Ovary (tissue), 7 donors: ENCODE measurements at regions not wholly inside any gene's neighbourhood (a gene's known extent, or its start where the extent isn't known, plus 50 kb on each side); places are given as distances from the start of the nearest gene placed in this dataset.

Experiments used
- DNase-seq, 5 donors: peaks; one replicate each; pipeline ENCODE4 v3.0.0-alpha.2; 2019 to 2020
- H3K27ac ChIP-seq, 2 donors: fragments of 200-600 bp; one replicate each; pipeline versions ENCODE4 v1.5.1 to v1.8.0; 2019 to 2022
- H3K27me3 ChIP-seq: fragments of 200-600 bp; one replicate; pipeline ENCODE4 v1.8.0; 2022
- H3K36me3 ChIP-seq: fragments of 200-600 bp; sonication (generic); one replicate; pipeline ENCODE4 v1.5.1; 2019
- H3K4me1 ChIP-seq: one replicate; pipeline ENCODE4 v1.8.1; 2013; ENCODE audit warnings: mild to moderate bottlenecking, moderate library complexity; ENCODE audit not compliant: insufficient read depth
- H3K4me3 ChIP-seq: fragments of 200-600 bp; sonication (generic); one replicate; pipeline ENCODE4 v1.5.1; 2017
- H3K9me3 ChIP-seq, 2 donors: fragments of 200-600 bp in 1 of 2; sonication (generic) in 1 of 2; one replicate each; pipeline versions ENCODE4 v1.5.1 to v1.8.1; 2013 to 2019; ENCODE audit warnings: mild to moderate bottlenecking in 1 of 2, moderate library complexity in 1 of 2
- CTCF ChIP-seq, 3 donors: fragments of 450-650 bp in 2 of 3; fragments of 200-600 bp in 1 of 3; IDR thresholded peaks; one replicate each; pipeline versions ENCODE4 v1.5.1 to v1.8.0; 2016 to 2022; ENCODE audit warnings: antibody characterized with exemption in 3 of 3, mild to moderate bottlenecking in 1 of 3
- EP300 ChIP-seq: sonication (generic); formaldehyde crosslinking; IDR thresholded peaks from one replicate; pipeline ENCODE4 v1.6.1; 2017; ENCODE audit warnings: antibody characterized with exemption
- POLR2A ChIP-seq: fragments of 450-650 bp; IDR thresholded peaks from one replicate; pipeline ENCODE4 v1.6.1; 2017; ENCODE audit warnings: antibody characterized with exemption, mild to moderate bottlenecking, moderate library complexity
- WGBS, 3 donors: extraction: QIAGEN DNeasy Blood & Tissue Kit in 1 of 3; methylation state at CpG; one replicate each; pipeline versions ENCODE4 v1.1.5 to v1.1.7; 2013 to 2017; 5-methylcytosine and 5-hydroxymethylcytosine counted together
- intact Hi-C, 4 donors: fragments of 100-400 bp; cut with DNase I; formaldehyde crosslinking; loops; one replicate each; pipeline versions ENCODE4 v1.11.0 to v1.15.1; 2022 to 2023
- donor health status: DM: no; HTN: no; CAD: no; lungs with moderate emphysema.
- donor health status: DM: no; HTN: no; CAD: no.
- donor health status: Bipolar disorder and iron deficiency.
- donor health status: DM: no; HTN: no; CAD: no.
- donor health status: DM: yes; HTN: yes; CAD: no.

DNA sequence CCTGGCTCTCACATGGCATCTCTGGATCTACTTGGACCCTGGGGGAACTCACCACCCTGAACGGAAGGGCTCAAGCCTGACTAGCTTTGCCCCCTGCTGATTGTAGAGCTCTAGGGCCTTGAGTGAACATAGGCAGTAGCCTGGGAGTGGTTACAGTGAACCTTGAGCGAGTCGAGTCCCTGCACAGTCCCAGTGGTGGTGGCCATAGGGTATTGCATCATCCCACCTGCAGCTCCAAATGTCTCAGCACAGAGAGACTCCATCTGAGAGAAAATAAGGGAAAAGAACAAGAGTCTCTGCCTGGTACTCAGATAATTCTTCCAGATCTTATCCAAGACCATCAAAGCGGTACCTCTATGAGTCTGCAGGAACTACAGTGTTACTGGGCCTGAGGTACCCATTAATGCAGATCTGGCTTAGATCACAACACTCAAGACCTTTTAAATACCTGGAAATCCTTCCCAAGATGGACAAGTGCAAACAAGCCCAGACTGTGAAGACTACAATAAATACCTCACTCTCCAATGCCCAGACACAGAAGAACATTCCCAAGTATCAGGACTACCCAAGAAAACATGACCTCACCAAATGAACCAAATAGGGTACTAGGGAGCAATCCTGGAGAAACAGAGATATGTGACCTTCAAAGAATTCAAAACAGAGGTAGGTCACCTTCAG, 167.5 kb upstream of the TET2 start:
- no peak overlapping the region for H3K4me3 ChIP-seq
- no peaks in the 10 kb centered on the region for H3K9me3 ChIP-seq
- no peak overlapping the region for H3K27ac ChIP-seq
- no peaks in the 10 kb centered on the region for H3K36me3 ChIP-seq
- no peak for DNase-seq
- no peaks in the 10 kb centered on the region for H3K27me3 ChIP-seq
- no peak for TF ChIP-seq CTCF (IDR thresholded peaks at IDR 0.05)
- TF ChIP-seq EP300: no peak
- TF ChIP-seq POLR2A: no peak
- no peaks in the 10 kb centered on the region for H3K4me1 ChIP-seq
- intact Hi-C loops: no loop called here
- WGBS, 3 donors: 87 to 96% (median 95%) methylated on average over 4 of the region's 4 CpGs

- no peak for DNase-seq
- intact Hi-C loops: no loop called here
- 50 to 79% (median 60%) methylated on average over 1 of the region's 1 CpG for WGBS, 3 donors
- Histone ChIP-seq H3K27me3 (no peaks in the 10 kb centered on the region), H3K4me1 (no peaks in the 10 kb centered on the region), H3K9me3 (no peaks in the 10 kb centered on the region), H3K36me3 (no peaks in the 10 kb centered on the region), H3K27ac (no peak overlapping the region), H3K4me3 (no peak overlapping the region)
- TF ChIP-seq EP300 (no peak), CTCF (IDR thresholded peaks at IDR 0.05) (no peak), POLR2A (no peak)
Observed at GRCh38 chr4:104983615-104984179, 163.0 kb upstream of the TET2 start.

DNA sequence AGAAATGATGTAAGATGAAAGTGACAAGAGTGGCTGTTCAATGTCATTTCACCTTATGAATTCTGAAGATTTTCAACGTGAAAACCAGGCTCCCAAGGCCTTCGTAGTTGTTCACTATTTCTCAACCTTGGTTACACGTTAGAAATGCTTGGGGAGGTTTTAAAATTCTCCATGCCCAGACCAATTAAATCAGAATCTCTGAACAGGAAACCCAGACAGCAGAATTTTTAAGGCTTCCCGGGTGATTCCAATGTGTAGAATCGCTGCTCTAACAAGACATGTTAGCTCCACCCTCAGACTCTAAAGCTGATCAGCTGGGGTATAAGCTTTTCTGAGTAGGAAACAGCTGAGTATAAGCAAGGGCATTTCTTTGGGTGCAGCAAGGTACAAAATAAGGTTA, 160.4 kb upstream of the TET2 start:
- no peak for TF ChIP-seq EP300
- TF ChIP-seq CTCF (IDR thresholded peaks at IDR 0.05): no peak
- no peak for TF ChIP-seq POLR2A

GRCh38 chr4:104989371-104989770, 157.3 kb upstream of the TET2 start:
- Histone ChIP-seq H3K36me3 (no peaks in the 10 kb centered on the region), H3K4me3 (no peak overlapping the region), H3K9me3 (no peaks in the 10 kb centered on the region), H3K4me1 (no peaks in the 10 kb centered on the region), H3K27me3 (no peaks in the 10 kb centered on the region), H3K27ac (no peak overlapping the region)
- no peak for DNase-seq
- intact Hi-C loops: no loop called here
- 44 to 52% (median 48%) methylated on average over 4 of the region's 4 CpGs for WGBS, 3 donors
- TF ChIP-seq EP300 (no peak), POLR2A (no peak), CTCF (IDR thresholded peaks at IDR 0.05) (no peak)

More for the DNA sequence above, 160.4 kb upstream of the TET2 start:
- no peaks in the 10 kb centered on the region for H3K27me3 ChIP-seq
- no peaks in the 10 kb centered on the region for H3K4me1 ChIP-seq
- no peak overlapping the region for H3K27ac ChIP-seq
- no peaks in the 10 kb centered on the region for H3K9me3 ChIP-seq
- DNase-seq: no peak
- H3K4me3 ChIP-seq: no peak overlapping the region
- H3K36me3 ChIP-seq: no peaks in the 10 kb centered on the region
- intact Hi-C loops: no loop called here
- WGBS, 3 donors: 62 to 82% (median 71%) methylated on average over 5 of the region's 5 CpGs
